ENCODE measurements at regions not wholly inside any gene's neighbourhood (a gene's known extent, or its start where the extent isn't known, plus 50 kb on each side); places are given as distances from the start of the nearest gene placed in this dataset.

DNA sequence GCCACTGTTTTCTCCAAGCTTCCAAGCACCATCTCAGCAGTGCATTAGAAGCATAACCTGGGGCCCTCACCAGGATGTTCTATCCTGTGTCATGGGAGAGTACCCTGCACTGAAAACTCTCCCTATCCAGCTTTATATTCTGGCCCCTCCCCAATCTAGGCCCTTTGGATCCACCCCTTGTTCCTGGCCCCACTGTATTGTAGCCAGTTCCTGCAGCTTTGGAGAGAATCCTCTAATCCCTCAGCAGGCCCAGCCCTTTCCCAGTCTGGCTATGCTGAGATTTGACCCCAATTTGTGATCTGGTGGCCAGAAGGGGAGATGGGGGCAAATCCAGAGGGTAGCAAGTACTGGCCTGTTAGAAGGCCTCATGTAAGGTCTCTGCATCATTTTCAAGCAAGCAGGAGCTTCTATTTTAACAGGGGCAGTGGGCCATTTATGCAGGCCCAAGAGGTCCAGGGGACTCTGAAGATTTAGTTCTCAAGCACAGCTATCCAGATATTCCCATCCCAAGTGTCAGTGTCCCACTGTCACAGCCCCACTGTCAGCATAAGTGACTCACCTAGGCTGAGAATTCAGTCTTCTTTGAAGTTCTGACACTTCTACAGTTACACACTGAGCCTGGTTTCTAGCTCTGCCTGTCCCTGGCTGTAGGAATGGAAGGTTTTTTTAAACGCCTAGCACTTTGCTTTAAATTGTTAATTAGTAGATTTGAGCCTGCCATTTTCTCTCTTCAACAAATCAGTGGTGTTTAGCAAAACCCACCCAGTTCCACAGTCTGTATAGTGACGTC, 589.5 kb upstream of the CADM1 start:
- TF ChIP-seq CTCF (IDR thresholded peaks at IDR 0.05; ENCODE audit: insufficient read depth in 1 of 2, low read depth in 1 of 2, low read length in 1 of 2, severe bottlenecking in 1 of 2, unreplicated experiment in 1 of 2) = no peak
- no peak overlapping the region for H3K27ac Mint-ChIP-seq (ENCODE audit: unreplicated experiment)
- Histone ChIP-seq H3K9me3 (no peaks in the 10 kb centered on the region), H3K4me3 (ENCODE audit: low read depth, low read length) (no peak overlapping the region), H3K4me1 (no peaks in the 10 kb centered on the region), H3K27me3 (replicated peaks; ENCODE audit: control insufficient read depth, insufficient read depth, low read length) (no peaks in the 10 kb centered on the region), H3K36me3 (ENCODE audit: control insufficient read depth, insufficient read depth, low read length) (no peaks in the 10 kb centered on the region)
- POLR2A ChIA-PET = interaction anchor here (0.6 kb wide), 1 partner anchor 978 kb away, joined by 4 read pairs; no protein-coding TSS in a partner anchor
- no peak overlapping the region for H3K4me3 Mint-ChIP-seq (ENCODE audit: unreplicated experiment)
- intact Hi-C loops (cut with micrococcal nuclease; ENCODE audit: unreplicated experiment) = loop anchor here (2.0 kb wide), 1 partner anchor 183 kb away; no protein-coding TSS in a partner anchor
- no peaks in the 10 kb centered on the region for H3K9me3 Mint-ChIP-seq (ENCODE audit: unreplicated experiment)
- H3K36me3 Mint-ChIP-seq (ENCODE audit: insufficient read depth, unreplicated experiment) = no peaks in the 10 kb centered on the region
- DNase-seq = no peak
- peaks cover 20% of the 10 kb centered on the region for H3K27me3 Mint-ChIP-seq (ENCODE audit: insufficient read depth, unreplicated experiment)
- no TSS peak for BruUV-seq (replicated peaks)
- H3K4me1 Mint-ChIP-seq (ENCODE audit: low read depth, unreplicated experiment) = no peaks in the 10 kb centered on the region
- CTCF ChIA-PET = no interaction called here

DNA sequence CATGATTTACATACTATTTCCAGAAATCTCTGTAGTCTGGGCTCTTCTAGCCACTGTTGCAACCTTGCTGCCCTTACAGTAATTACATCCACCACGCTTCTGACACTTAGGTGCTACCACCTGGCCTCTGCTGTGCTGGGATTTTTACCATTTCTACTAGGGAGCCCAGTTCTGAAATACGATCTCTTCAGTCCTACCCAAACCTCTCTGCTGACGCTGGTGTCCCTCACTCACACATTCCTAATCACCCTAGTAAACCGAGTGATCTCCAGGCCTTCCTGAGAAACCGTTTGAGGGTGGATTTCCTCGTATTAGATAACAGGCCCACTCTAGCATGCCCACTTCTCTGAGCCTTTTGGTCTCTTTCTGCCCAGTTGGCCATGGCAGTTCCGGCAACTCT, 588.9 kb upstream of the CADM1 start:
- no peaks in the 10 kb centered on the region for H3K36me3 ChIP-seq (ENCODE audit: control insufficient read depth, insufficient read depth, low read length)
- no peaks in the 10 kb centered on the region for H3K9me3 ChIP-seq
- no peak overlapping the region for H3K4me3 Mint-ChIP-seq (ENCODE audit: unreplicated experiment)
- no peak overlapping the region for H3K27ac Mint-ChIP-seq (ENCODE audit: unreplicated experiment)
- no peaks in the 10 kb centered on the region for H3K4me1 ChIP-seq
- intact Hi-C loops (cut with micrococcal nuclease; ENCODE audit: unreplicated experiment) = loop anchor here (2.0 kb wide), 1 partner anchor 184 kb away; no protein-coding TSS in a partner anchor
- no peak for TF ChIP-seq CTCF (IDR thresholded peaks at IDR 0.05; ENCODE audit: insufficient read depth in 1 of 2, low read depth in 1 of 2, low read length in 1 of 2, severe bottlenecking in 1 of 2, unreplicated experiment in 1 of 2)
- CTCF ChIA-PET = no interaction called here
- H3K27me3 Mint-ChIP-seq (ENCODE audit: insufficient read depth, unreplicated experiment) = peaks cover 23% of the 10 kb centered on the region
- BruUV-seq (replicated peaks) = no TSS peak
- POLR2A ChIA-PET = no interaction called here
- no peak for DNase-seq
- H3K4me3 ChIP-seq (ENCODE audit: low read depth, low read length) = no peak overlapping the region
- no peaks in the 10 kb centered on the region for H3K27me3 ChIP-seq (replicated peaks; ENCODE audit: control insufficient read depth, insufficient read depth, low read length)
- no peaks in the 10 kb centered on the region for H3K4me1 Mint-ChIP-seq (ENCODE audit: low read depth, unreplicated experiment)
- H3K9me3 Mint-ChIP-seq (ENCODE audit: unreplicated experiment) = no peaks in the 10 kb centered on the region
- no peaks in the 10 kb centered on the region for H3K36me3 Mint-ChIP-seq (ENCODE audit: insufficient read depth, unreplicated experiment)

DNA sequence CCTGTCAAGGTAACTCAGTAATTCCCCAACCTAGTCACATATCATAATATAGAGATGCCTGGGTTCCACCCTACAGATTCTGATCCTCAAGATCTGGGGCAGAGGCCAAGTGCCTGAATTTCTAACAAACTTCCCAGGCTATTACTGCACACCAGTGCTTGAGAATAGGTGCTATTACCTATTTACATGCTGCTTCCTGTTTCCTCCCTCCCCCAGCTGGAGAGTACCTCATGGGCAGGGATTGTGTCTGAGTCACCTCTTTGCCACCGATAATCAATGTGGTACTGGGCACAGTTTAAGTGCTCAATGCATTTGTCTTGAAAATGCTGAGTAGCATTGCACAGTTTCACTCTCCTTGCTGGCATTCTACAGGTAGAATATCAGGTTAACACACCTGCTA, 582.2 kb upstream of the CADM1 start:
- H3K36me3 Mint-ChIP-seq (ENCODE audit: insufficient read depth, unreplicated experiment) = no peaks in the 10 kb centered on the region
- H3K27me3 Mint-ChIP-seq (ENCODE audit: insufficient read depth, unreplicated experiment) = peaks cover 17% of the 10 kb centered on the region
- H3K4me1 Mint-ChIP-seq (ENCODE audit: low read depth, unreplicated experiment) = no peaks in the 10 kb centered on the region
- ChIA-PET CTCF (interaction anchor here (0.6 kb wide), 1 partner anchor 195 kb away, joined by 3 read pairs; no protein-coding TSS in a partner anchor), POLR2A (no interaction called here)
- no TSS peak for BruUV-seq (replicated peaks)
- no peak for DNase-seq
- Histone ChIP-seq H3K9me3 (no peaks in the 10 kb centered on the region; the same call in 1 of the 2 replicates), H3K36me3 (ENCODE audit: control insufficient read depth, insufficient read depth, low read length) (no peaks in the 10 kb centered on the region), H3K4me3 (ENCODE audit: low read depth, low read length) (no peak overlapping the region), H3K27me3 (replicated peaks; ENCODE audit: control insufficient read depth, insufficient read depth, low read length) (no peaks in the 10 kb centered on the region), H3K4me1 (no peaks in the 10 kb centered on the region)
- H3K4me3 Mint-ChIP-seq (ENCODE audit: unreplicated experiment) = no peak overlapping the region
- H3K27ac Mint-ChIP-seq (ENCODE audit: unreplicated experiment) = no peak overlapping the region
- intact Hi-C loops (cut with micrococcal nuclease; ENCODE audit: unreplicated experiment) = no loop called here
- H3K9me3 Mint-ChIP-seq (ENCODE audit: unreplicated experiment) = no peaks in the 10 kb centered on the region
- TF ChIP-seq CTCF (IDR thresholded peaks at IDR 0.05; ENCODE audit: insufficient read depth in 1 of 2, low read depth in 1 of 2, low read length in 1 of 2, severe bottlenecking in 1 of 2, unreplicated experiment in 1 of 2) = no peak

Data from Caco-2 (cell line).